Activated T-helper 1 cell treated with anti-CD3 and anti-CD28 coated beads, Interleukin-12 subunit alpha, Interleukin-12 subunit beta, Interleukin-2, Interleukin-4 antibody, amounts not matched to agents 30 ng/mL and 10 ng/mL and 1 ng/mL, durations not matched to agents 14 hours and 24 hours and 36 hours (primary cell): ENCODE measurements at regions not wholly inside any gene's neighbourhood (a gene's known extent, or its start where the extent isn't known, plus 50 kb on each side); places are given as distances from the start of the nearest gene placed in this dataset.
"Not testable (repeated sequence)": the region's sequence is repeated elsewhere in the genome, so short reads cannot be mapped to it uniquely, and the experiment has no call there.

Source experiments
- DNase-seq: peaks from one replicate; pipeline ENCODE4 v3.0.0; 2021; ENCODE audit warnings: low spot score
- H3K27ac Mint-ChIP-seq: one replicate; pipeline ENCODE4 v1.8.0; 2021; ENCODE audit warnings: mild to moderate bottlenecking, mixed read lengths
- H3K27me3 Mint-ChIP-seq: one replicate; pipeline ENCODE4 v1.8.0; 2022; ENCODE audit warnings: mild to moderate bottlenecking, moderate library complexity, mixed read lengths; ENCODE audit not compliant: insufficient read depth
- H3K36me3 Mint-ChIP-seq: one replicate; pipeline ENCODE4 v1.8.0; 2021; ENCODE audit warnings: low read depth, mixed read lengths
- H3K4me1 Mint-ChIP-seq: one replicate; pipeline ENCODE4 v1.8.0; 2021; ENCODE audit warnings: low read depth, mixed read lengths
- H3K4me3 Mint-ChIP-seq: one replicate; pipeline ENCODE4 v1.8.0; 2021; ENCODE audit warnings: mild to moderate bottlenecking, moderate library complexity, mixed read lengths
- H3K9me3 Mint-ChIP-seq: one replicate; pipeline ENCODE4 v1.8.0; 2021; ENCODE audit warnings: mixed read lengths
- intact Hi-C: fragments of 100-400 bp; cut with micrococcal nuclease; formaldehyde crosslinking; loops from one replicate; pipeline ENCODE4 v1.15.1; 2024

GRCh38 chr14:23896609-23897153, 56.9 kb upstream of the DHRS4 start:
- no peaks in the 10 kb centered on the region for H3K4me1 Mint-ChIP-seq
- intact Hi-C loops, result no loop called here
- H3K27me3 Mint-ChIP-seq, result peaks cover 5% of the 10 kb centered on the region
- H3K36me3 Mint-ChIP-seq, result no peaks in the 10 kb centered on the region
- H3K4me3 Mint-ChIP-seq, result no peak overlapping the region
- H3K9me3 Mint-ChIP-seq, result no peaks in the 10 kb centered on the region
- DNase-seq, result no peak
- H3K27ac Mint-ChIP-seq, result no peak overlapping the region

- H3K4me1 Mint-ChIP-seq, H3K27me3 Mint-ChIP-seq, H3K36me3 Mint-ChIP-seq, intact Hi-C loops, H3K9me3 Mint-ChIP-seq, DNase-seq, H3K27ac Mint-ChIP-seq, H3K4me3 Mint-ChIP-seq: not testable (repeated sequence)
These were observed 56.3 kb upstream of the DHRS4 start for GRCh38 chr14:23897291-23897690.

- not testable (repeated sequence) for H3K27me3 Mint-ChIP-seq, H3K9me3 Mint-ChIP-seq, H3K27ac Mint-ChIP-seq
These were observed 55.2 kb upstream of the DHRS4 start for GRCh38 chr14:23898359-23898758.

DNA sequence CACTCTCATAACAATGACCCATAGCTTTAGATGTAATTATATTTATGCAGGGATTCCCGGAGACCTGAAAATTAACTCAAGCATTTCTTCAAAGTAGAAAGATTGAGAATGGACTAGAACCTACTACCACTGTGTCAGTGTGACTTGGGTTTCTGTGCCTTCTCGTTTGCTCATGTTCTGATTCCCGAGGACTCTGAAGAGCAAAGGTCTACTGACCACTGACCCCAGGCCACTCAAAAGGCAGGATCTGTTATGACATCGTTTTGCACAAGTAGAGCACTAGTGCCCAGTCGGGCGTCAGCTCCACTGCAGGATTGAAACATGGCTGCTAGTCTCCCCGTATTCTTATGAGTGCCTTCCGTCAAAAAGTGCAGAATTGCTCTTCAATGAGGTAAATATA, 53.8 kb upstream of the DHRS4 start:
- H3K4me1 Mint-ChIP-seq, result no peaks in the 10 kb centered on the region
- no peaks in the 10 kb centered on the region for H3K36me3 Mint-ChIP-seq
- no peak overlapping the region for H3K4me3 Mint-ChIP-seq
- peaks cover 4% of the 10 kb centered on the region for H3K27me3 Mint-ChIP-seq
- intact Hi-C loops, result no loop called here
- no peak for DNase-seq
- no peaks in the 10 kb centered on the region for H3K9me3 Mint-ChIP-seq
- no peak overlapping the region for H3K27ac Mint-ChIP-seq

More at GRCh38 chr14:23898359-23898758, 55.2 kb upstream of the DHRS4 start:
- H3K36me3 Mint-ChIP-seq, intact Hi-C loops, DNase-seq, H3K4me1 Mint-ChIP-seq, H3K4me3 Mint-ChIP-seq: not testable (repeated sequence)

DNA sequence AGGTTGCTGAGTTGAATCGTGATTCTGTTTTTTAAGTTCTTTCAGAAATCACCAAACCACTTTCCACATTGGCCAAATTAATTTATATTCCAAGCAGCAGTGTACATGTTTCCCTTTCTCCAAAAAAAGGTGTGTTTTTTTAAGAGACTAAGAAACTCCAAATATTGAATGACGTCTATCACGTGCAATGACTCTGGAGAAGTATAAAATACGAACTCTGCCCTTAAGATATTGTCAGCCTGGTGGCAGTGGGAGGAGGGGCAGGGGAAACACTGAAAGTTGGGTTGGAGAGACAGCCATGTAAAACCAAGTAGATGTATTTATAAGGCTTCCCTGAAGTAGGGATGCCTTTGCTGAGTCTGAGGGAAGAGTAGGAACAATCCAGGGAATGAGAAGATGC, 50.1 kb upstream of the DHRS4 start:
- Mint-ChIP-seq H3K27ac (no peak overlapping the region), H3K9me3 (no peaks in the 10 kb centered on the region), H3K36me3 (no peaks in the 10 kb centered on the region), H3K27me3 (peaks cover 8% of the 10 kb centered on the region), H3K4me3 (no peak overlapping the region), H3K4me1 (no peaks in the 10 kb centered on the region)
- DNase-seq, result no peak
- intact Hi-C loops, result no loop called here
